Tibial artery (tissue), 4 donors: ENCODE measurements at regions not wholly inside any gene's neighbourhood (a gene's known extent, or its start where the extent isn't known, plus 50 kb on each side); places are given as distances from the start of the nearest gene placed in this dataset.

Experiments used
- DNase-seq, 2 donors: peaks; one replicate each; pipeline ENCODE4 v3.0.0-alpha.2; 2019
- H3K27ac ChIP-seq, 2 donors: fragments of 200-600 bp; sonication (generic) in 1 of 2; 1 replicate in 1 of 2; 2 replicates in 1 of 2; pipeline ENCODE4 v1.5.1; 2018 to 2019; ENCODE audit warnings: mild to moderate bottlenecking in 1 of 2
- H3K27me3 ChIP-seq, 2 donors: fragments of 200-600 bp; sonication (generic) in 1 of 2; one replicate each; pipeline versions ENCODE4 v1.5.1 to v1.6.0; 2016 to 2019
- H3K36me3 ChIP-seq, 3 donors: fragments of 200-600 bp; sonication (generic) in 2 of 3; one replicate each; pipeline ENCODE4 v1.5.1; 2016 to 2019; ENCODE audit warnings: mild to moderate bottlenecking in 2 of 3
- H3K4me1 ChIP-seq, 4 donors: fragments of 200-600 bp; sonication (generic) in 2 of 4; 1 replicate in 3 of 4; 2 replicates in 1 of 4; pipeline ENCODE4 v1.5.1; 2016 to 2019
- H3K4me3 ChIP-seq, 2 donors: fragments of 200-600 bp; sonication (generic) in 1 of 2; 1 replicate in 1 of 2; 2 replicates in 1 of 2; pipeline ENCODE4 v1.5.1; 2018 to 2019; ENCODE audit warnings: mild to moderate bottlenecking in 2 of 2
- H3K9me3 ChIP-seq, 3 donors: fragments of 200-600 bp; sonication (generic) in 1 of 3; one replicate each; pipeline ENCODE4 v1.5.1; 2016 to 2019
- CTCF ChIP-seq, 2 experiments: fragments of 200-600 bp in 1 of 2; fragments of 450-650 bp in 1 of 2; IDR thresholded peaks; one replicate each; pipeline ENCODE4 v1.5.1; 2017 to 2019; ENCODE audit warnings: antibody characterized with exemption in 2 of 2, mild to moderate bottlenecking in 1 of 2, moderate library complexity in 1 of 2
- intact Hi-C: fragments of 100-400 bp; cut with DNase I; formaldehyde crosslinking; loops from one replicate; pipeline ENCODE4 v1.15.0; 2023; ENCODE audit warnings: low total_unique reads

GRCh38 chr10:27410153-27410552, 94.0 kb upstream of the RAB18 start:
- no peak for TF ChIP-seq CTCF (IDR thresholded peaks at IDR 0.05)
- intact Hi-C loops: no loop called here
- no peak overlapping the region for H3K27ac ChIP-seq
- peaks cover 0 to 12% of the 10 kb centered on the region in 2 donors for H3K27me3 ChIP-seq
- H3K36me3 ChIP-seq: no peaks in the 10 kb centered on the region
- no peak for DNase-seq
- H3K9me3 ChIP-seq: no peaks in the 10 kb centered on the region
- no peak overlapping the region for H3K4me3 ChIP-seq
- no peaks in the 10 kb centered on the region for H3K4me1 ChIP-seq

GRCh38 chr10:27407271-27407670, 96.8 kb upstream of the RAB18 start:
- no peaks in the 10 kb centered on the region for H3K36me3 ChIP-seq
- TF ChIP-seq CTCF (IDR thresholded peaks at IDR 0.05): no peak
- H3K9me3 ChIP-seq: no peaks in the 10 kb centered on the region
- intact Hi-C loops: no loop called here
- DNase-seq: no peak
- no peak overlapping the region for H3K27ac ChIP-seq
- no peaks in the 10 kb centered on the region for H3K27me3 ChIP-seq
- no peaks in the 10 kb centered on the region for H3K4me1 ChIP-seq
- no peak overlapping the region for H3K4me3 ChIP-seq

GRCh38 chr10:27399871-27400270, 104.2 kb upstream of the RAB18 start:
- no peaks in the 10 kb centered on the region for H3K36me3 ChIP-seq
- no peak for DNase-seq
- no peak overlapping the region for H3K4me3 ChIP-seq
- no peaks in the 10 kb centered on the region for H3K4me1 ChIP-seq
- no peaks in the 10 kb centered on the region for H3K9me3 ChIP-seq
- no peak overlapping the region for H3K27ac ChIP-seq
- H3K27me3 ChIP-seq: no peaks in the 10 kb centered on the region
- no peak for TF ChIP-seq CTCF (IDR thresholded peaks at IDR 0.05)
- intact Hi-C loops: no loop called here

GRCh38 chr10:27393961-27394360, 110.1 kb upstream of the RAB18 start:
- Histone ChIP-seq H3K9me3 (no peaks in the 10 kb centered on the region), H3K36me3 (no peaks in the 10 kb centered on the region), H3K4me3 (no peak overlapping the region), H3K27me3 (peaks cover 0 to 8% of the 10 kb centered on the region in 2 donors), H3K27ac (no peak overlapping the region), H3K4me1 (no peaks in the 10 kb centered on the region)
- TF ChIP-seq CTCF (IDR thresholded peaks at IDR 0.05): no peak
- DNase-seq: no peak
- intact Hi-C loops: no loop called here

GRCh38 chr10:27392606-27393005, 111.5 kb upstream of the RAB18 start:
- TF ChIP-seq CTCF (IDR thresholded peaks at IDR 0.05): no peak
- H3K4me1 ChIP-seq: no peaks in the 10 kb centered on the region
- no peak overlapping the region for H3K4me3 ChIP-seq
- DNase-seq: no peak
- no peaks in the 10 kb centered on the region for H3K36me3 ChIP-seq
- H3K9me3 ChIP-seq: no peaks in the 10 kb centered on the region
- H3K27ac ChIP-seq: no peak overlapping the region
- peaks cover 0 to 8% of the 10 kb centered on the region in 2 donors for H3K27me3 ChIP-seq
- intact Hi-C loops: no loop called here

- Histone ChIP-seq H3K36me3 (no peaks in the 10 kb centered on the region), H3K9me3 (no peaks in the 10 kb centered on the region), H3K4me3 (no peak overlapping the region), H3K27ac (no peak overlapping the region), H3K27me3 (peaks cover 0 to 8% of the 10 kb centered on the region in 2 donors), H3K4me1 (no peaks in the 10 kb centered on the region)
- intact Hi-C loops: no loop called here
- no peak for TF ChIP-seq CTCF (IDR thresholded peaks at IDR 0.05)
- no peak for DNase-seq
Measured at GRCh38 chr10:27391916-27392315, 112.2 kb upstream of the RAB18 start.
